DMS153 (cell line): ENCODE measurements at regions not wholly inside any gene's neighbourhood (a gene's known extent, or its start where the extent isn't known, plus 50 kb on each side); places are given as distances from the start of the nearest gene placed in this dataset.
A peak's percentile ranks its signal among the peaks of the same experiment; 100 is the strongest.

Source experiments
- DNase-seq: peaks from one replicate; lab custom pipeline; 2025; lab: John Stamatoyannopoulos, UW

DNA sequence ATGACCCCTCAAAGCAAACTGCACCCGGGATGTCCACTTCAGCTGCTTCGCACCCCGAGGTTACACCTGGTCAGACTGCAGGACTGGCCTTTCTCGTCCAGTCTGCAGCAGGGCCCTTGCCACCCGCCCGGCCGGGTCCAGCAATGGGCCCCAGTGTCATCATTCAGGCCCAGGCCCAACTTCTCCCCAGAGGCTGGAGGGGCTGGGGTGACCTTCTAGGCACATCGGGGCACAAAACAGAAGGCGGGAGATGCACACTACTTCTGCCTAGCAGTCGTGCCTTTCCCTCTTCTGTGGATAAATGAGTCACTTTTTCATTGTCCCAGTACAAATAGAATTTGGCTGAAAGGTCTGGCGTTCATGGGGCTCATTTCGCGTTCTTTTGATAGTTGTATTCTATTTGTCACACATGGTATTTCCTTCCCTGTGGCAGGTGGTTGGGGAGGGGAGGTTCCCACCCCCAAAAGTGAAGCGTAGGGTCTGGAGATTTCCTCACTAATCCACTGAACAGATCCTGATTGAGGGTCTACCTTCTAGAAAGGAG lies 56.9 kb upstream of the ID2 start:
- no peak for DNase-seq

DNA sequence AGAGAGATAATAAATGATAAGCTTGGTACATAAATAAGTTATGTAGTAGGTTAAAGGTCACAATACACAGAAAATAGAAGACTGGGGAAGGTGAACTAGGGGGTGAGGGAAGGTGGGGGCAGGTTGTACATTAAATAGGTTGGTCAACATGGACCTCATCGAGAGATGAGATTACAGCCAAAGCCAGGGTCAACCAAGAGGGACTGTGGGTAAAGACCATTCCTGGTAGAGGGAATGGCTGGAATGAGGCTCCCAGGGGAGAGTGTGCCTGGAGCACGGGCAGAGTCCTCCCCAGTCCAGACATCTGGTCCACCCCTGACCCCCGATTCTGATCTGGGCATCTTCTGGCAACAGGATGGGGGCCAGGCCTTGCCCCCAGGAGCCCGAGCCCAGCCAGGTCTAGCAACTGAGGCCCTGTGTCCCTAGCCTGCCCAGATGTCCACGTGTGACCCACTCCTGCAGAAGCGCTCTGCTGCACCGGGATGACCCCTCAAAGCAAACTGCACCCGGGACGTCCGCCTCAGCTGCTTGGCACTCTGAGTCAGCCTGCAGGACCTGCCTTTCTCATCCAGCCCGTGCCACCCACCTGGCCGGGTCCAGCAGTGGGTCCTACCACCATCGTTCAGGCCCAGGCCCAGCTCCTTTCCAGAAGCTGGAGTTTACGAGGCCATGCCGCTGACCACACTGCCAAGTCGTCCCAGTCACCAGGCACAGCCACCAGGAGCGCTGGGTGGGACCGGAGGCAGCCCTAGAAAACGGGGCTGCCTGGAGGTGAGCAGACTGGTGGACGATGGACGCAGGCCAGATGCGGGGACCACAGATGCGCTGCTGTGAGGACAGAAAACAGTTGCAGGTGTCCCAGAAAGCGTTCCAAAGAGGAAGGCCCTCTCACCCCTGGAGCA lies 56.2 kb upstream of the ID2 start:
- no peak for DNase-seq

DNA sequence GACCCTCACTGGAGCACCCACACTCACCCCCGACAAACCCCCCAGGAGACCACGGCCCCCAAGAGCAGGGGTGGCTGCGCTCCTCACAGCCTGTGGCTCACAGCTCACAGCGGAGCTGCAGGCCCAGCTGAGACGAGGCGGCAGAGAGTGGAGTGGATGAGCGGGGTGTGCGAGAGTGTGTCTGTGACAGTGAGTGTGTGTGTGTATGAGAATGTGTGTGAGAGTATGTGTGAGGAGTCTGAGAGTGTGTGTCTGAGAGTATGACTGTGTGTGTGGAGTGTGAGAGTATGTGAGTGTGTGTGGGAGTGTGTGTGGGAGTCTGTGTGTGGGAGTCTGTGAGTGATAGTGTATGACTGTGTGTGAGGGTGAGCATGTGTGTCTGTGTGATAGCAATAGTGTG lies 55.3 kb upstream of the ID2 start:
- DNase-seq: no peak

DNA sequence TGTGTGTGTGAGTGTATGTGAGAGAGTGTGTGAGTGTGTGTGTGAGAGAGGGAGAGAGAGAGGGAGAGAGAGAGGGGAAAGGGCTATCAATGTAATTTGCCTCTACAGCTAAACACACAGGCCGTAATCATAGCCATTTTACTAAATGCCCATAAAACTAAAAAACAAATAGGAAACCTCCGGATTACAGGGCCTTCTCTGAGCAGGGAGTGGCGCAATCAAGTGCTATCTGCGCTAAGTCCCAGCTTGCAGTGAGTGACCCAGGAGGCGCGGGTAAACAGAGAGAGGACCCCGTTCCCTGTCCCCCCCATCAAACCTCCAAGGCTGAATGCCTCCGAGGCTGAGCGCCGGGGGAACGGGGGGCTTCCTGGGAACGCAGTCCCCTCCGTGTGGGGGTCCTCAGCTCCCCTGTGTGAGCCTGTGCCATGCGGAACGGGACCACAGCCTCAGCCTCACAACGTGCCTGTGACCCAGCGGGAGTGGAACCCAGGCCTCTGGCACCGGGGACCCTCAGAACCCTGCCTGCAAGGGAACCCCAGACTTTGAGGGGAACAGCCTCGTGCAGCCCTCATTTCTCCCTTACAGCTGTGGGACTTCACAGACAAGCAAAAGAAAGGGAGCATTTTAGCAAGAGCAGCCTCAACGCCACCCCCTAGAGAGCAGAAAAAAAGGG lies 54.7 kb upstream of the ID2 start:
- DNase-seq: peak; percentile 72

DNA sequence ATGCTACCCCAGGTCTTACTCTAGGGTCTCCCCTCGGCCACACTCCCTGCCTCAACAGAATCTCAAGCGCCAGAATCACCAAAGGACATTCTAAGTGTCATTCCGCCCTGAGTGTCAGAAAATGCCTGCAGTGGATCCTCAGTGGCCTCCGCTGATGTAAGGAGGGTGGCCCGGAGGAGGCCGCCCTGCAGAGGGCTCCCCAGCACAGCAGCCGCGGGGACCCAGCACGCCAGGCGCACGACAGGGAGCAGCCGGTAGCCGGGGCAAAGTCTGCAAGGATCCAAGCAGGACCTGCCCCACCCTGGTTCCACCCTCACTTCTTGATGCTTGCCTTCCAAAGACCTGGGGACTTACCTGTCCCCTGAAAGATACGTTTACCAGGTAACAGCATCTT lies 54.2 kb upstream of the ID2 start:
- peak; percentile 43 for DNase-seq

DNA sequence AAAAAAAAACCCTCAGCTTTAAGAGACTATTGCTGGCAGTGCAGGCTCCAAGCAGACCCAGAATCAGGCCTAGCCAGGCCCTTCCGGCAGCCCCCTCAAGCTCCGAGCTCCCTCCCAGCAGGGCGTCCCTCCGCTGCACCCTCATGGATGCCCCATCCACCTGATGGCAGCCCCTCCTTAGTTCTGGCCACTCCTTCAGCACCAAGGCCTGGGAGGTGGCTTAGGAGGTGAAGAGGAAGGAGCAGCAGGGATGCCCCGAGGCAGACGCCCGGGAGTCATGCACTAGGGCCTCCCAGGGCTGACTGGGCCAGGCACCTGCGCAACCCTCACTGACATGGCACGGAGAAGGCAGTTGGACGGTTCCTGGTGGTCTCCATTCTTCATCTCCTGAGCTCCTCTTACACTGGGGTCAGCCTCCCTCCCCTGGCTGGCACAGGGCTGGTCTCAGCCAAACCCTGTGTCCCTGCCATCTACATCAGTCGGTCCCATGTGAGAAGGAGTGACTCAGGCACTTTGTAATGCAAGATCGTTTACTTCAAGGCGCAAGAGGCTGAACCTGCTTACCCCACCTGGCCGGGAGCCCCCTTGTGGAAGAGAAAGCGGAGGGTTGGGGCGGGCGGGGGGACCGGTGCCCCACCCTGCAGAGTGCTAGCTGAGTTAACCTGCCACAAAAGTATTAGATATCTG lies 53.5 kb upstream of the ID2 start:
- no peak for DNase-seq

DNA sequence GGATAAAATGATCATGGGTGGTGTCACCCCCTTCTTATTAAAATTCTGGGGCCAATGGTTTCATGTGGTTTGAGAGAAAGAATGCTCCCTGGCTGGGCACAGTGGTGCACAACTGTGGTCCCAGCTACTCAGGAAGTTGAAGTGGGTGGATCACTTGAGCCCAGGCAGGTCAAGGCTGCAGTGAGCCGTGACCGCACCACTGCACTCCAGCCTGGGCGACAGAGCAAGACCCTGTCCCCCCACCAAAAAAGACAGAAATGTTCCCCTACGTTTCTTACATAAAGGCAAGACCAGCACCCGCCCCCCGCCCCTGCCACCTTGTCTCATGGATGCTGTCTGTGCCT lies 53.0 kb upstream of the ID2 start:
- no peak for DNase-seq

DNA sequence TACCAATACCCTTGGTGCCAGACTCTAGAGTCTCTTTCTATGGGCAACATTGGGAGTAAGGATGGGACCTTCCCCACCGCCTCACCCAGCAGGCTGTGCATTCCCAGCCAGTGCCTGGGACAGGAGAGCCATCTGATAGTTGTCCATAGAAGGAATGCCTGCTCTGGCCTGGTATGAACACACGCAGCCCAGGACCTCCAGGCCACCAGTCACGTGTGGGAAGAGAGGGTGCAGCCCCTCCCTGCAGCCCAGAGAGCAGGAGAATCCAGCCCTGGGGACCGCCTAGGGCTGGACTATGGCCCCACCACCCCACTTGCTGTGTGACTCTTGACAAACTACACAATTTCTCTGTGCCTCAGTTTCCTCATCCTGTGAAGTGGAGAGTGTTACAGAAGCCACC lies 52.5 kb upstream of the ID2 start:
- no peak for DNase-seq

DNA sequence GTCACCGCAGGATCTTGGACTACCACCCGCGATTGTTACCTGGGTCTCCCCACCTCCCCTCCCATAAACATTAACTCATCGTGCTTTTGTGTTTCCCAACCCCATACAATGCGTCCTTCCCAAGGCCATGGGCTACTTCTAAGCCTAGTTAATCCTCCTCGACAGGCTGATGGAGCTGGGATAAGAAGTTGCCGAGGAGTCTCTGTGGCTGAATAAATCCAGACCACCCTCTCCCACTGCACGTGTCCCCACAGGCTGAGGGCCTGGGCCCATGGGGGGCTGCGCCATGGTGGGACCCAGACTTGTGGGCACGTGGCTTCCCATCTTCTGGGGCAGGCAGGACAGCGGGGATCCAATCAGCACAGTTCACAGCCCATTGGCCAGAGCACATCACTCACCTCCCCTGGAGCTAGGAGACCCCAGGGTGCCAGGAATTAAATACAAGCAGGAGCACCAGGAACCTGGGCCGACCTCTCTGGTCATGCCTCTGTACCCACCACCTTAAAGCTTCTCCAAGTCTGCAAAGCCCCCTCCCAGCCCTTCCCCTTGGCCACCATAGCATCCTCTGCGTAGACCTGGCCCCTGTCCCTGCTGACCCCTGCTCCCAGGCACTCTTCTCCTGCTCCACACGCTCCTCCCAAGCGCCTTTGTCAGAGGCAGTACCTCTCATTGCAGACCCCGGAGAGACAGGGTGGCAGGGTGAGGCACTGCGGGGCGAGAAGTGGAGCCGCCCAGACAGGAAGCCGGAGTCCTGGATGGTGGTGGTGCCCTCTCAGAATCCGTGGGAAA lies 51.0 kb upstream of the ID2 start:
- no peak for DNase-seq

DNA sequence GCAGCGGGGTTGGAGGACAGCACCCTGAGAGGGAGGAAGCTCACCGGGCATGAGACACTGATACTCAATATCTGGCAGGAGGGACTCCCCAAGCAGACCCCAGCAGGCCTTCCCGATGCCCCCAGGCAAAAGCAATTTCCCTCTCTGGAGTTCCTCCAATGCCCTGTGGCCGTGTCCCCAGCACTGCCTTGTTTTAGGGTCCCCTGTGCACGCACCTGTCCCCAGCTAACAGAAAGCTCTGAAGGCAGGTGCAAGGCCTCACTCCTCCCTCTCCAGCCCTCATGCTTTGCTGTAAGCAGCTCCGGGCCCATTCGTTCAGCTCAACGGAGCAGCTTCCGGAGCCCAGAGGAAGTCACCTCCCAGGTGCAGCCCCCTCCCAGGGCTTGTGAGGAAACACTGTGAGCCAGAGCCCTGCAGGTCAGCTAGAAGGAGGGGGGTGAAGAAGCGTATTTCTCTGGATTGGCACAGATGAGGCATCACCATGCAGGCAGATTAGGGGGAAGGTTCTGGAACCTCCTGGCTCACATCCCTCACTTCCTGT lies 50.3 kb upstream of the ID2 start:
- peak; percentile 5 for DNase-seq
